GM19238 (cell line): ENCODE measurements at regions not wholly inside any gene's neighbourhood (a gene's known extent, or its start where the extent isn't known, plus 50 kb on each side); places are given as distances from the start of the nearest gene placed in this dataset.

ENCODE experiments used
- DNase-seq: peaks from one replicate; pipeline ENCODE4 v3.0.0; 2011; ENCODE audit warnings: low spot score; ENCODE audit not compliant: insufficient read length

GRCh38 chr14:38522724-38523123 is 266.8 kb upstream of the CLEC14A start:
- DNase-seq, result no peak

GRCh38 chr14:38521591-38521990 is 265.7 kb upstream of the CLEC14A start:
- DNase-seq, result no peak

GRCh38 chr14:38517426-38517825 is 261.5 kb upstream of the CLEC14A start:
- no peak for DNase-seq

- DNase-seq, result no peak
Observed at GRCh38 chr14:38512236-38512635, 256.3 kb upstream of the CLEC14A start.

- no peak for DNase-seq
Observed at GRCh38 chr14:38507299-38507698, 251.4 kb upstream of the CLEC14A start.

GRCh38 chr14:38505973-38506249 is 250.0 kb upstream of the CLEC14A start:
- DNase-seq, result no peak

GRCh38 chr14:38505221-38505972 is 249.5 kb upstream of the CLEC14A start:
- no peak for DNase-seq

GRCh38 chr14:38504175-38504574 is 248.3 kb upstream of the CLEC14A start:
- no peak for DNase-seq

GRCh38 chr14:38502239-38502638 is 246.3 kb upstream of the CLEC14A start:
- DNase-seq, result no peak

GRCh38 chr14:38500125-38500524 is 244.2 kb upstream of the CLEC14A start:
- DNase-seq, result no peak

- DNase-seq, result no peak
Observed at GRCh38 chr14:38496092-38496491, 240.2 kb upstream of the CLEC14A start.

- no peak for DNase-seq
Observed at GRCh38 chr14:38490273-38490672, 234.4 kb upstream of the CLEC14A start.

- DNase-seq, result no peak
Observed at GRCh38 chr14:38485026-38485425, 229.1 kb upstream of the CLEC14A start.

GRCh38 chr14:38481952-38482678 is 226.2 kb upstream of the CLEC14A start:
- no peak for DNase-seq

GRCh38 chr14:38469156-38469555 is 213.3 kb upstream of the CLEC14A start:
- DNase-seq, result no peak

- no peak for DNase-seq
Observed at GRCh38 chr14:38442208-38442607, 186.3 kb upstream of the CLEC14A start.

- no peak for DNase-seq
Observed at GRCh38 chr14:38432186-38432585, 176.3 kb upstream of the CLEC14A start.

- DNase-seq, result no peak
Observed at GRCh38 chr14:38431156-38431555, 175.3 kb upstream of the CLEC14A start.

- DNase-seq, result no peak
Observed at GRCh38 chr14:38430522-38430921, 174.6 kb upstream of the CLEC14A start.

GRCh38 chr14:38425324-38425976 is 169.6 kb upstream of the CLEC14A start:
- DNase-seq, result no peak

- no peak for DNase-seq
Observed at GRCh38 chr14:38420048-38420447, 164.2 kb upstream of the CLEC14A start.

- DNase-seq, result no peak
Observed at GRCh38 chr14:38419579-38419978, 163.7 kb upstream of the CLEC14A start.

- no peak for DNase-seq
Observed at GRCh38 chr14:38412654-38413053, 156.8 kb upstream of the CLEC14A start.
